Natural killer cell (primary cell): ENCODE measurements at regions not wholly inside any gene's neighbourhood (a gene's known extent, or its start where the extent isn't known, plus 50 kb on each side); places are given as distances from the start of the nearest gene placed in this dataset.

Source experiments
- ATAC-seq, 3 donors: fragments of 150-1000 bp in 2 of 3; fragments of 200-7000 bp in 1 of 3; cut with Tn5 transposase; 1 replicate in 1 of 3; 2 replicates in 2 of 3; pipeline ENCODE4 v1.10.0; 2021; ENCODE audit warnings: mild to moderate bottlenecking in 2 of 3, moderate library complexity in 2 of 3
- DNase-seq, 2 donors: peaks; one replicate each; pipeline versions ENCODE4 v3.0.0 to v3.0.0-alpha.2; 2013 to 2021; ENCODE audit warnings: mixed read lengths in 1 of 2
- H3K27ac ChIP-seq: one replicate; pipeline ENCODE4 v1.5.1; 2013; ENCODE audit warnings: mild to moderate bottlenecking, low read length
- H3K27me3 ChIP-seq: one replicate; pipeline ENCODE4 v1.6.1; 2013; ENCODE audit warnings: low read length; ENCODE audit not compliant: control insufficient read depth, insufficient read depth
- H3K36me3 ChIP-seq: one replicate; pipeline ENCODE4 v1.6.1; 2013; ENCODE audit warnings: low read length; ENCODE audit not compliant: control insufficient read depth, insufficient read depth
- H3K4me1 ChIP-seq: one replicate; pipeline ENCODE4 v1.6.1; 2013; ENCODE audit warnings: low read length; ENCODE audit not compliant: control insufficient read depth, insufficient read depth
- H3K4me3 ChIP-seq: one replicate; pipeline ENCODE4 v1.5.1; 2013; ENCODE audit warnings: low read length
- H3K9me3 ChIP-seq: one replicate; pipeline ENCODE4 v1.6.1; 2013; ENCODE audit warnings: low read length; ENCODE audit not compliant: control insufficient read depth, insufficient read depth
- H3K27ac Mint-ChIP-seq, 2 donors: one replicate each; pipeline ENCODE4 v1.8.0; 2022; ENCODE audit warnings: mild to moderate bottlenecking in 2 of 2, mixed read lengths in 2 of 2, moderate library complexity in 1 of 2
- H3K27me3 Mint-ChIP-seq, 2 donors: one replicate each; pipeline ENCODE4 v1.8.0; 2022; ENCODE audit warnings: low read depth in 2 of 2, mixed read lengths in 2 of 2
- H3K36me3 Mint-ChIP-seq: one replicate; pipeline ENCODE4 v1.8.0; 2022; ENCODE audit warnings: mixed read lengths
- H3K4me1 Mint-ChIP-seq, 2 donors: one replicate each; pipeline ENCODE4 v1.8.0; 2022; ENCODE audit warnings: mixed read lengths in 2 of 2
- H3K4me3 Mint-ChIP-seq: one replicate; pipeline ENCODE4 v1.8.0; 2022; ENCODE audit warnings: mild to moderate bottlenecking, moderate library complexity, mixed read lengths
- H3K9me3 Mint-ChIP-seq, 2 donors: one replicate each; pipeline ENCODE4 v1.8.0; 2022; ENCODE audit warnings: mixed read lengths in 2 of 2
- WGBS: methylation state at CpG from one replicate; pipeline ENCODE4 v1.1.7; 2013; ENCODE audit warnings: missing lambda C conversion rate; ENCODE audit not compliant: insufficient coverage; 5-methylcytosine and 5-hydroxymethylcytosine counted together
- intact Hi-C: fragments of 100-400 bp; cut with micrococcal nuclease; formaldehyde crosslinking; loops from one replicate; pipeline ENCODE4 v1.14.2; 2022
- TF ChIP-seq, protein P1 (sequence below): fragments of 200-600 bp; IDR thresholded peaks from one replicate; pipeline ENCODE4 v1.8.0; 2022; ENCODE audit warnings: antibody characterized with exemption

DNA sequence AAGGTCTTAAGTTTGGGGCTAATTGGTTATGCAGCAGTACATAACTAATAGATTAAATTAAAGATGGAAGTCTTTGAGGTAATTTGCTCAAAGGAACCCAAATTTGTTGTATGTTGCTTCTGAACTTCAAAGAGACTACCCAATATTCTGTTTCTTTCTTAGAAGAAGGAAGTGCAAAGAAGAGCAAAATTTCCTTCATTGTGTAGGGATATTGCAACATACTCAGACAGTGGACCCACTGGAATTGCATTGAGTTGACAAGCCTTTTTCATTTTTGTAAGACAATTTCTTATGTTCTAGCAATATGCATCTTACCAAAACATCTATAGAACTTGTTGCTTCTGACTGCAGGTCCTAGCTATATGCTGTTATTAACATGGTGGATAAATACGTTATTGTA is 527.8 kb downstream of the SH2D4B start:
- TF ChIP-seq, protein P1, sequence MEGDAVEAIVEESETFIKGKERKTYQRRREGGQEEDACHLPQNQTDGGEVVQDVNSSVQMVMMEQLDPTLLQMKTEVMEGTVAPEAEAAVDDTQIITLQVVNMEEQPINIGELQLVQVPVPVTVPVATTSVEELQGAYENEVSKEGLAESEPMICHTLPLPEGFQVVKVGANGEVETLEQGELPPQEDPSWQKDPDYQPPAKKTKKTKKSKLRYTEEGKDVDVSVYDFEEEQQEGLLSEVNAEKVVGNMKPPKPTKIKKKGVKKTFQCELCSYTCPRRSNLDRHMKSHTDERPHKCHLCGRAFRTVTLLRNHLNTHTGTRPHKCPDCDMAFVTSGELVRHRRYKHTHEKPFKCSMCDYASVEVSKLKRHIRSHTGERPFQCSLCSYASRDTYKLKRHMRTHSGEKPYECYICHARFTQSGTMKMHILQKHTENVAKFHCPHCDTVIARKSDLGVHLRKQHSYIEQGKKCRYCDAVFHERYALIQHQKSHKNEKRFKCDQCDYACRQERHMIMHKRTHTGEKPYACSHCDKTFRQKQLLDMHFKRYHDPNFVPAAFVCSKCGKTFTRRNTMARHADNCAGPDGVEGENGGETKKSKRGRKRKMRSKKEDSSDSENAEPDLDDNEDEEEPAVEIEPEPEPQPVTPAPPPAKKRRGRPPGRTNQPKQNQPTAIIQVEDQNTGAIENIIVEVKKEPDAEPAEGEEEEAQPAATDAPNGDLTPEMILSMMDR: no peak
- ATAC-seq: no peak
- no peaks in the 10 kb centered on the region for H3K36me3 Mint-ChIP-seq
- DNase-seq: no peak
- no peaks in the 10 kb centered on the region for H3K27me3 Mint-ChIP-seq
- H3K9me3 Mint-ChIP-seq: peaks cover 2 to 6% of the 10 kb centered on the region in 2 donors
- no peaks in the 10 kb centered on the region for H3K27me3 ChIP-seq
- H3K4me3 ChIP-seq: no peak overlapping the region
- H3K27ac Mint-ChIP-seq: no peak overlapping the region
- H3K9me3 ChIP-seq: no peaks in the 10 kb centered on the region
- H3K27ac ChIP-seq: no peak overlapping the region
- H3K4me1 ChIP-seq: no peaks in the 10 kb centered on the region
- intact Hi-C loops: no loop called here
- no peaks in the 10 kb centered on the region for H3K36me3 ChIP-seq
- H3K4me1 Mint-ChIP-seq: no peaks in the 10 kb centered on the region
- no peak overlapping the region for H3K4me3 Mint-ChIP-seq
- 87% methylated on average over 1 of the region's 1 CpG for WGBS

- Mint-ChIP-seq H3K9me3 (peaks cover 4 to 5% of the 10 kb centered on the region in 2 donors), H3K4me1 (no peaks in the 10 kb centered on the region), H3K4me3 (no peak overlapping the region), H3K27ac (no peak overlapping the region), H3K36me3 (no peaks in the 10 kb centered on the region), H3K27me3 (no peaks in the 10 kb centered on the region)
- H3K9me3 ChIP-seq: no peaks in the 10 kb centered on the region
- intact Hi-C loops: no loop called here
- H3K27me3 ChIP-seq: no peaks in the 10 kb centered on the region
- H3K36me3 ChIP-seq: no peaks in the 10 kb centered on the region
- no peaks in the 10 kb centered on the region for H3K4me1 ChIP-seq
- no peak for DNase-seq
- H3K4me3 ChIP-seq: no peak overlapping the region
- WGBS: 37% methylated on average over 3 of the region's 3 CpGs
- ATAC-seq: no peak
- H3K27ac ChIP-seq: no peak overlapping the region
- TF ChIP-seq, protein P1: no peak
These were observed 530.8 kb downstream of the SH2D4B start for GRCh38 chr10:81068460-81068859.

DNA sequence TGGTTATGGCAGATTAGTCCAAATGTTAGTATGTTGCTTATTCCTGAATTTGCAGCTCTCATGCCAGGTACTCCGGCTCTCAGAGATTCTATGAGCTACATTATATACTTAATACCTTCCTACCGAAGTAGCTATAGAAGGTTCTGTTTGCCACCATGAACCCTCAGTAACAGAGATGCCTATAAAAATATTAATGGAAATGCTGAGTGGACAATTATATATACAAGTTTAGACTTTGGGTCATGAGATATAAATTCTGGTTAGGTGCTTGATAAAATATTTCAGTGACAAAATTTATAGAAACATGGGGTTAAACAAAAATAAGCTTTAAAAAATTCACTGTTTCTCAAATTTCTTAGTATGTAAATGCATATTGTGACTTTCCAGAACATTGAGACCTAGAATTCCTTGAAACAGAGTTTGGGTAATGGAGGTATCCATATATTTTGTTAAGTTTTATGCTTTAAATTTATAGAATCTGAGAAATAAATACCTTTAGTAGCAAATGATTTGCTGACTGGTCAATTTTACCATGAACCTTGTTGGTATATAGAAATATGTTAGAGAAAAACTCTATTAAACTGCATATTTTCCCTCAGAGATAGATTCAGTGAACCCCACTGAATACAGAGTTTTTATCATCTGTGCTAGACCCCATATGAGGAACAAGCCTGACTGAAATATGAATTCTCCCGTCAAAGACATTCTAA is 533.5 kb downstream of the SH2D4B start:
- no peak overlapping the region for H3K27ac ChIP-seq
- H3K36me3 ChIP-seq: no peaks in the 10 kb centered on the region
- Mint-ChIP-seq H3K9me3 (peaks cover 2% of the 10 kb centered on the region in 2 donors), H3K27me3 (no peaks in the 10 kb centered on the region), H3K27ac (no peak overlapping the region), H3K4me1 (no peaks in the 10 kb centered on the region), H3K36me3 (no peaks in the 10 kb centered on the region), H3K4me3 (no peak overlapping the region)
- no peak overlapping the region for H3K4me3 ChIP-seq
- ATAC-seq (no peak), DNase-seq (no peak)
- H3K4me1 ChIP-seq: no peaks in the 10 kb centered on the region
- intact Hi-C loops: no loop called here
- H3K9me3 ChIP-seq: no peaks in the 10 kb centered on the region
- TF ChIP-seq, protein P1: no peak
- WGBS: no CpG with 5 or more reads among the region's 3 CpGs
- H3K27me3 ChIP-seq: no peaks in the 10 kb centered on the region

GRCh38 chr10:81073155-81073554 is 535.5 kb downstream of the SH2D4B start:
- H3K27ac Mint-ChIP-seq: no peak overlapping the region
- Histone ChIP-seq H3K9me3 (no peaks in the 10 kb centered on the region), H3K4me1 (no peaks in the 10 kb centered on the region), H3K27me3 (no peaks in the 10 kb centered on the region), H3K27ac (no peak overlapping the region), H3K36me3 (no peaks in the 10 kb centered on the region), H3K4me3 (no peak overlapping the region)
- no peaks in the 10 kb centered on the region for H3K36me3 Mint-ChIP-seq
- no peak overlapping the region for H3K4me3 Mint-ChIP-seq
- intact Hi-C loops: no loop called here
- 84% methylated on average over 1 of the region's 2 CpGs for WGBS
- peaks cover 4 to 5% of the 10 kb centered on the region in 2 donors for H3K9me3 Mint-ChIP-seq
- no peaks in the 10 kb centered on the region for H3K4me1 Mint-ChIP-seq
- TF ChIP-seq, protein P1: no peak
- no peaks in the 10 kb centered on the region for H3K27me3 Mint-ChIP-seq
- no peak for DNase-seq
- no peak for ATAC-seq
